ENCODE measurements at regions not wholly inside any gene's neighbourhood (a gene's known extent, or its start where the extent isn't known, plus 50 kb on each side); places are given as distances from the start of the nearest gene placed in this dataset.

- ChIA-PET CTCF (no interaction called here), POLR2A (no interaction called here)
- no peak for TF ChIP-seq CTCF (IDR thresholded peaks at IDR 0.05)
- H3K36me3 Mint-ChIP-seq (ENCODE audit: low read depth) = no peaks in the 10 kb centered on the region
- ATAC-seq = no peak
- intact Hi-C loops (cut with micrococcal nuclease) = no loop called here
- peaks cover 9% of the 10 kb centered on the region for H3K4me1 Mint-ChIP-seq (ENCODE audit: low read depth)
- H3K27ac Mint-ChIP-seq = no peak overlapping the region
- no peak for DNase-seq
- H3K9me3 Mint-ChIP-seq = no peaks in the 10 kb centered on the region
- peaks cover 49% of the 10 kb centered on the region for H3K27me3 Mint-ChIP-seq
- H3K4me3 Mint-ChIP-seq = no peak overlapping the region
Measured at GRCh38 chr1:18560692-18561091, 70.0 kb upstream of the PAX7 start.

- CTCF ChIA-PET = no interaction called here
- POLR2A ChIA-PET = no interaction called here
- no peak overlapping the region for H3K4me3 Mint-ChIP-seq
Measured at GRCh38 chr1:18561967-18562366, 68.7 kb upstream of the PAX7 start.

DNA sequence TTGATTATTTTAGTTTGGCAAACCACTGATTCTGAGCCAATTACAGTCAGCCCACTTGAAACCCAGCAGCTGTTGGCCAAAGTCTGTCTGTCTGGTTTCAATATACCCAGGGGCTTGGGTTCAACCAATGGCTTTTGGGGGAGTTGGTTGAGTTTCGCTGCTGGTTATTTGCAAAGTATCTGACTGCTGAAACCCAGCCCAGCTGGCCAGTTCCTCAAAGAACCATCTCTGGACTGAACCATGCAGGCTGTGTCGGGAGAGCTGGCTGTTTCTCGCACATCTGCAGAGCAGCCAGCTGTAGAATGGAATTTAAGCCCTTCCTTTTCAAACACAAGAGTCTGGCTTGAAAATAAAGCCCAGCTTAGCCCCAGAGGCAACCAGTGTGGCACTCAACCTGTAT, 66.0 kb upstream of the PAX7 start:
- intact Hi-C loops (cut with micrococcal nuclease) = no loop called here
- no peak overlapping the region for H3K27ac Mint-ChIP-seq
- ATAC-seq = no peak

More at GRCh38 chr1:18561967-18562366, 68.7 kb upstream of the PAX7 start:
- H3K9me3 Mint-ChIP-seq = no peaks in the 10 kb centered on the region
- DNase-seq = no peak
- ATAC-seq = no peak
- no peaks in the 10 kb centered on the region for H3K36me3 Mint-ChIP-seq (ENCODE audit: low read depth)
- intact Hi-C loops (cut with micrococcal nuclease) = no loop called here
- H3K27ac Mint-ChIP-seq = no peak overlapping the region
- peaks cover 9% of the 10 kb centered on the region for H3K4me1 Mint-ChIP-seq (ENCODE audit: low read depth)
- no peak for TF ChIP-seq CTCF (IDR thresholded peaks at IDR 0.05)
- peaks cover 45% of the 10 kb centered on the region for H3K27me3 Mint-ChIP-seq

DNA sequence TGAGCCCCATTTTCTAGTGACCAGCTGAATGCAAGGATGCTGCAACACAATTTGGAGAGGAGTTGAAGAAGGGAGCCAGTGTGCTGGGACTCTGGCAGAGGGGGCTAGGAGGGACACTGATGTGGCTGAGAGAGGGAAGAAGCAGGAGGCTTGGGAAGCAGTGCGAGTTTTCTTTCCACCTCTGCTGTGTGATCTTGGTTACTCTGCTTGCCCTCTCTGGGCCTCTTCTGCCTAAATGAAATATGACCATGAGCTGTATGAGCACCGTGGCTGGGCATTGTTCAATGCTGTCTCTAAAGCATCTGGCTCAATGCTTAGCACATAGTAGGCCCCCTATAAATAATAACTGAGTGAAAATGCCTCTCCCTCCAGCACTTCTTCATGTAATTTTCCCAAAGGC, 65.3 kb upstream of the PAX7 start:
- ChIA-PET CTCF (interaction anchor here (0.9 to 3.0 kb wide), 2 partner anchors 10 kb away, joined by 3 to 23 read pairs; no protein-coding TSS in a partner anchor), POLR2A (no interaction called here)
- Mint-ChIP-seq H3K27ac (no peak overlapping the region), H3K36me3 (ENCODE audit: low read depth) (no peaks in the 10 kb centered on the region), H3K4me3 (no peak overlapping the region), H3K9me3 (no peaks in the 10 kb centered on the region), H3K27me3 (peaks cover 26% of the 10 kb centered on the region), H3K4me1 (ENCODE audit: low read depth) (no peaks in the 10 kb centered on the region)
- ATAC-seq = no peak
- no peak for TF ChIP-seq CTCF (IDR thresholded peaks at IDR 0.05)
- intact Hi-C loops (cut with micrococcal nuclease) = no loop called here
- no peak for DNase-seq

More for the DNA sequence above, 66.0 kb upstream of the PAX7 start:
- ChIA-PET POLR2A (interaction anchor here (1.2 kb wide), 1 partner anchor 11 kb away, joined by 3 read pairs; no protein-coding TSS in a partner anchor), CTCF (interaction anchor here (0.6 to 3.0 kb wide), 2 partner anchors 11 to 18 kb away, joined by 3 to 23 read pairs; no protein-coding TSS in a partner anchor)
- Mint-ChIP-seq H3K4me1 (ENCODE audit: low read depth) (no peaks in the 10 kb centered on the region), H3K27me3 (peaks cover 27% of the 10 kb centered on the region), H3K4me3 (no peak overlapping the region), H3K9me3 (no peaks in the 10 kb centered on the region), H3K36me3 (ENCODE audit: low read depth) (no peaks in the 10 kb centered on the region)
- TF ChIP-seq CTCF (IDR thresholded peaks at IDR 0.05) = no peak
- DNase-seq = no peak

- CTCF ChIA-PET = interaction anchor here (1.1 kb wide), 1 partner anchor 13 kb away, joined by 4 read pairs; no protein-coding TSS in a partner anchor
- POLR2A ChIA-PET = no interaction called here
- no peak overlapping the region for H3K4me3 Mint-ChIP-seq
- peaks cover 13% of the 10 kb centered on the region for H3K27me3 Mint-ChIP-seq
- intact Hi-C loops (cut with micrococcal nuclease) = no loop called here
- no peaks in the 10 kb centered on the region for H3K9me3 Mint-ChIP-seq
- H3K27ac Mint-ChIP-seq = no peak overlapping the region
- no peaks in the 10 kb centered on the region for H3K36me3 Mint-ChIP-seq (ENCODE audit: low read depth)
- ATAC-seq = no peak
- no peak for DNase-seq
- TF ChIP-seq CTCF (IDR thresholded peaks at IDR 0.05) = no peak
- no peaks in the 10 kb centered on the region for H3K4me1 Mint-ChIP-seq (ENCODE audit: low read depth)
Measured at GRCh38 chr1:18568489-18568888, 62.2 kb upstream of the PAX7 start.

Measured in activated CD8-positive, alpha-beta T cell treated with anti-CD3 and anti-CD28 coated beads for 36 hours (primary cell).